Mesendoderm (in vitro differentiated cells): ENCODE measurements at regions not wholly inside any gene's neighbourhood (a gene's known extent, or its start where the extent isn't known, plus 50 kb on each side); places are given as distances from the start of the nearest gene placed in this dataset.
"Not testable (repeated sequence)": the region's sequence is repeated elsewhere in the genome, so short reads cannot be mapped to it uniquely, and the experiment has no call there.

Experiments used
- DNase-seq: peaks from one replicate; pipeline ENCODE4 v3.0.0; 2013
- H2AK5ac ChIP-seq: 2 replicates; pipeline ENCODE4 v1.6.1; 2013; ENCODE audit warnings: low read length, inconsistent platforms
- H2BK120ac ChIP-seq: 2 replicates; pipeline ENCODE4 v1.6.1; 2013; ENCODE audit warnings: low read depth, mild to moderate bottlenecking, low read length, moderate library complexity, mixed read lengths
- H2BK15ac ChIP-seq: replicated peaks from 2 replicates; pipeline ENCODE4 v1.6.1; 2013; ENCODE audit warnings: low read depth, mild to moderate bottlenecking, moderate library complexity
- H2BK5ac ChIP-seq: 2 replicates; pipeline ENCODE4 v1.6.1; 2013; ENCODE audit warnings: low read length, inconsistent platforms
- H3K18ac ChIP-seq: 2 replicates; pipeline ENCODE4 v1.6.1; 2013; ENCODE audit warnings: mild to moderate bottlenecking, low read length, mixed read lengths
- H3K23ac ChIP-seq: one replicate; pipeline ENCODE4 v1.6.1; 2013; ENCODE audit warnings: low read length
- H3K27ac ChIP-seq: 2 replicates; pipeline ENCODE4 v1.5.1; 2013; ENCODE audit warnings: low read depth, mild to moderate bottlenecking, inconsistent platforms, low read length, moderate library complexity
- H3K27me3 ChIP-seq: 2 replicates; pipeline ENCODE4 v1.6.1; 2013; ENCODE audit warnings: low read length, control low read depth, mild to moderate bottlenecking, inconsistent platforms; ENCODE audit not compliant: insufficient read depth, poor library complexity
- H3K36me3 ChIP-seq: 2 replicates; pipeline ENCODE4 v1.6.1; 2013; ENCODE audit warnings: low read length, inconsistent platforms; ENCODE audit not compliant: control insufficient read depth, insufficient read depth
- H3K4ac ChIP-seq: one replicate; pipeline ENCODE4 v1.6.1; 2013; ENCODE audit warnings: low read depth, mild to moderate bottlenecking, low read length, moderate library complexity
- H3K4me1 ChIP-seq: 2 replicates; pipeline ENCODE4 v1.6.1; 2013; ENCODE audit warnings: low read depth, low read length, inconsistent platforms; ENCODE audit not compliant: control insufficient read depth
- H3K4me2 ChIP-seq: 2 replicates; pipeline ENCODE4 v1.6.1; 2013; ENCODE audit warnings: low read length
- H3K4me3 ChIP-seq: 2 replicates; pipeline ENCODE4 v1.5.1; 2013; ENCODE audit warnings: mild to moderate bottlenecking, low read length
- H3K56ac ChIP-seq: one replicate; pipeline ENCODE4 v1.6.1; 2013; ENCODE audit warnings: low read length
- H3K79me1 ChIP-seq: 2 replicates; pipeline ENCODE4 v1.6.1; 2013; ENCODE audit warnings: low read length, inconsistent platforms
- H3K79me2 ChIP-seq: 2 replicates; pipeline ENCODE4 v1.6.1; 2013; ENCODE audit warnings: mild to moderate bottlenecking, low read length; ENCODE audit not compliant: control insufficient read depth, insufficient read depth
- H3K9ac ChIP-seq: 2 replicates; pipeline ENCODE4 v1.6.1; 2013; ENCODE audit warnings: low read length, inconsistent platforms
- H4K5ac ChIP-seq: one replicate; pipeline ENCODE4 v1.6.1; 2013; ENCODE audit warnings: low read length
- H4K8ac ChIP-seq: one replicate; pipeline ENCODE4 v1.6.1; 2013; ENCODE audit warnings: low read depth, mild to moderate bottlenecking, control low read depth, low read length, moderate library complexity
- WGBS: extraction: QIAGEN DNeasy Blood & Tissue Kit; methylation state at CpG from one replicate; pipeline ENCODE4 v1.1.7; 2013; ENCODE audit warnings: low lambda C conversion rate, missing lambda C conversion rate; ENCODE audit not compliant: insufficient coverage; ENCODE audit errors: extremely low coverage; 5-methylcytosine and 5-hydroxymethylcytosine counted together

DNA sequence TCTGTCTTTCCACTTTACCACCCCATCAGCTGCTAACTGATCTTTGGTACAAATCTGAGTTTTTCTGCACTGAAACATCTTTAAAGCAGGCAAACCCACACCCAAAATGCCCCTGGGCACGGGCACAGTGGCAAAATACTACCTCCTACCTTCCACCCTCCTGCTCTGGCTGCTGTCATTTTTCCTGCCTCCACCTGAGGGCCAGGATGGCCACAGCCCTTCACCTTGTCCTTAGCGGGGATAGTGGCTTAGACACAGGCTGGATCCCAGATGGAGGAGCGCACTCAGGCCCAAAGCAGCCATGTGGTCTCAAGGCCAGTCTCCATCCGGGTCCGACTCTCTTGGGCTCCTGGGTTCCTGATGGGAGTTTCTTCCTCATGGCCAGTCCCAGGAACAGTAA is 98.3 kb downstream of the HIF1AN start:
- DNase-seq = peak; percentile 14
- no peak overlapping the region for H3K23ac ChIP-seq
- H3K27ac ChIP-seq = no peak overlapping the region
- H3K79me2 ChIP-seq = no peaks in the 10 kb centered on the region
- no peaks in the 10 kb centered on the region for H3K36me3 ChIP-seq
- no peak overlapping the region for H3K9ac ChIP-seq
- no peak overlapping the region for H2AK5ac ChIP-seq
- WGBS = no CpG with 5 or more reads among the region's 5 CpGs
- peaks cover 5% of the 10 kb centered on the region for H3K4me1 ChIP-seq
- no peak overlapping the region for H2BK5ac ChIP-seq
- H4K5ac ChIP-seq = no peak overlapping the region
- no peaks in the 10 kb centered on the region for H3K27me3 ChIP-seq
- H3K4ac ChIP-seq = no peak overlapping the region
- H4K8ac ChIP-seq = no peak overlapping the region
- H3K56ac ChIP-seq = no peak overlapping the region
- H3K4me3 ChIP-seq = no peak overlapping the region
- no peak overlapping the region for H2BK120ac ChIP-seq
- no peak overlapping the region for H3K18ac ChIP-seq
- no peak overlapping the region for H3K4me2 ChIP-seq
- no peaks in the 10 kb centered on the region for H3K79me1 ChIP-seq
- no peak overlapping the region for H2BK15ac ChIP-seq

DNA sequence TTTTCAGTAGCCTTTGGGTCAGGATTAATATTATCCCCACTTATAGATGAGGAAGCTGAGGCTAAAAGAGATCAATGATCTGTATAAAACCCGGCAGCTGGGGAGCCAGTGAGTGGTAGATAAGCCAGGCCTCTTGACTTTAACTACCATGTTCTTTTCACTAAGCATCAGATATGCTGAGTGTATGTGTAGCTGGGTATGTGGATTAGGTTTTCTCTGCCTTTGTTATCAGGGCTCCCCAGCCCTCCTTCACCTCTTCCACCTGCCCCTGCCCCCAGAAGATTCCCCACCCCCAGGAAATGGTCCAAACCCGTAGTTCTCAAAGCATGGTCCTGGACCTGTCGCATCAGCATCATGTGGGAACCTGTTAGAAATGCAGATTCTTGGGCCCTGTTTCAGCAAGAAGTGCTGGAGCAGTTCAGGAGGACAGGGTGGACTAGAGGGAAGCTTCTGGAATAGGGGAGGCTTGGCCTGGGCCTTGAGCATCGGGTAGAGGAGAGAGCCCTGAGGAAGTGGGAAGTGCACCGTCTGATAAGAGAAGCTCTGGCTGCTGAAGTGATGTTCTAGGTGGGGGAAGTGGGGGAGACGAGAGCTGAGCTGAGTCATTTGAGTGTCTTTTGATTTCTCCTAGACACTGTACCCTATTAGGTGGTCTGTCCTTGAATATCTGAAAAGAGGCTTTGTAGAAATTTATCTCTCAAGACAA is 101.3 kb downstream of the HIF1AN start:
- no peak overlapping the region for H2AK5ac ChIP-seq
- H3K36me3 ChIP-seq = no peaks in the 10 kb centered on the region
- no peak overlapping the region for H2BK15ac ChIP-seq
- no peak overlapping the region for H3K27ac ChIP-seq
- H3K4ac ChIP-seq = no peak overlapping the region
- DNase-seq = peak; percentile 42
- WGBS = no CpG with 5 or more reads among the region's 6 CpGs
- H2BK5ac ChIP-seq = no peak overlapping the region
- no peaks in the 10 kb centered on the region for H3K79me2 ChIP-seq
- no peak overlapping the region for H3K56ac ChIP-seq
- no peak overlapping the region for H3K18ac ChIP-seq
- H3K79me1 ChIP-seq = no peaks in the 10 kb centered on the region
- no peak overlapping the region for H3K4me3 ChIP-seq
- no peaks in the 10 kb centered on the region for H3K27me3 ChIP-seq
- H3K4me1 ChIP-seq = peaks cover 8% of the 10 kb centered on the region
- H2BK120ac ChIP-seq = no peak overlapping the region
- no peak overlapping the region for H3K9ac ChIP-seq
- H4K8ac ChIP-seq = no peak overlapping the region
- H4K5ac ChIP-seq = no peak overlapping the region
- no peak overlapping the region for H3K4me2 ChIP-seq
- no peak overlapping the region for H3K23ac ChIP-seq

DNA sequence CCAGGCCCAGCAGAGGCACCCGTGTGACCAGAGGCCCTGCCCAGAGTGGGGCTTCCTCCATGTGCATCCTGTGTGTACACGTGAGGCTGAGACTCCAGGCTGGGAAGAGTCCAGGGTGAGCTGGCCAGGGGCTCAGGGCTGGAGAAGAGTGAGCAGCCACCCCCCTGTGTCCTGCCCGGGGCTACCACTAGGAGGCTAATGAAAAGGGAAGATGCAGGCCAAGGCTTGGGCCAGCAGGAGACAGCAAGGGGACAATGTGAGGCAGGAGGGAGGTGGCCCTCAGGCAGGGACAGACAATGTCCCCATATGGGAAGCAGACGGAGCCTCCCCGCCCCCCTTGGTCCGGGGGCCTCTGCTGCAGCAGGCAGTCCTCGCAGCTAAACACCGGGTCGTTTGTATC is 102.0 kb downstream of the HIF1AN start:
- Histone ChIP-seq H4K5ac (no peak overlapping the region), H4K8ac (no peak overlapping the region), H3K18ac (peak overlapping the region; percentile 5), H3K79me2 (no peaks in the 10 kb centered on the region), H3K4ac (no peak overlapping the region), H3K36me3 (no peaks in the 10 kb centered on the region), H3K27ac (no peak overlapping the region), H2BK5ac (peak overlapping the region; percentile 37), H3K23ac (no peak overlapping the region), H3K79me1 (no peaks in the 10 kb centered on the region), H3K56ac (peak overlapping the region; percentile 51), H3K9ac (peak overlapping the region; percentile 27), H3K4me3 (no peak overlapping the region), H2AK5ac (no peak overlapping the region), H2BK15ac (no peak overlapping the region), H2BK120ac (no peak overlapping the region), H3K4me2 (no peak overlapping the region), H3K4me1 (peaks cover 11% of the 10 kb centered on the region), H3K27me3 (no peaks in the 10 kb centered on the region)
- WGBS = no CpG with 5 or more reads among the region's 9 CpGs
- peak; percentile 93 for DNase-seq

DNA sequence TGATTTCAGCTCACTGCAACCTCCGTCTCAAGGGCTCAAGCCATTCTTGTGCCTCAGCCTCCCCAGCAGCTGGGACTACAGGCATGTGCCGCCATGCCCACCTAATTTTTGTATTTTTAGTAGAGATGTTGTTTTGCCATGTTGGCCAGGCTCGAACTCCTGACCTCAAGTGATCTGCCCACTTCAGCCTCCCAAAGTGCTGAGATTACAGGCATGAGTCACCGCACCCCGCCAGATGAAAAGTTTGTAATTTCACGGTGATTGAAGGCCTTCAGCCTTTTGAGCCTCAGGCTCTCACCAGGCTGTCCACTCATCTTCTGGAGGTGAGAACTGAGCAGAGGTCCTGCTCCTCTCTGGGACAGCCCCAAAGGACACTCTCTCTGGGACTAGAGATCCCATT is 103.2 kb downstream of the HIF1AN start:
- H3K18ac ChIP-seq, H3K9ac ChIP-seq, H3K79me1 ChIP-seq, H3K56ac ChIP-seq, H3K79me2 ChIP-seq, H3K4me2 ChIP-seq, H3K4ac ChIP-seq, H2BK15ac ChIP-seq, H2BK120ac ChIP-seq, H3K27ac ChIP-seq, H4K8ac ChIP-seq, H3K27me3 ChIP-seq, DNase-seq, H2BK5ac ChIP-seq, H3K23ac ChIP-seq, H2AK5ac ChIP-seq, H3K4me3 ChIP-seq, H3K36me3 ChIP-seq, H4K5ac ChIP-seq: not testable (repeated sequence)
- peaks cover 11% of the 10 kb centered on the region for H3K4me1 ChIP-seq
- no CpG with 5 or more reads among the region's 6 CpGs for WGBS

DNA sequence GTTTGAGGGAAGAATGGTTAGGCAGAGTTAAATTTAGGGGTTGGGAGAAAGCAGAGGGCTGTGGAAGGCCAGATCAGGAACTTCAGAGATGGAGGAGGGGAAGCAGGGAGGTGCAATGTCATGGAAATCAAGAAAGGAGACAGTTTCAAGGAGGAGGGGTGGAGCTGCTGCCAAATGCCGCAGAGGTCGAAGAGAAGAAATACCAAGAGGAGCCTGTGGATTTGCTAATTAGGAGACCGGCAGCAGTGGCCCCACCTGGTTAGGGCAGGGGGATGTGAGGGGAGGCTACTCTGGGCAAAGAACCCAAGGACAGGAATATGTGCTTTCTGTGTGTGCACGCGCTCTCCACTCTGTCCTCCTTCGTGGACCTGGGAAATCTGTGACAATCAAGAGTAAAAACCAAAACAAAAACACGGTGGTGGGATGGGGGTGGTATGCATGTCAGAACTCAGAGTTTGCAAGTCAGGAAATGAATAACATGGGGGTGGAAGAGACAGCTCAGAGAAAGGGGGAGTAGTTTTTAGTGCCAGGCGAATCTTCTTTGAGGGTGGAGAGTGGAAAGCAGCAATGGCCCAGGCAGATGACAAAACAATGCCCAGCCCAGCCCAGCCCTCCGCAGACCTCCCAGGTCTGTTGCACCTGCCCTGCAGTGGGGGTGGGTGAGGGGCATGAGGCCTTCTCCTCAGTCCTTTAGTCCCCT is 102.9 kb upstream of the PAX2 start:
- no peak overlapping the region for H2BK15ac ChIP-seq
- WGBS = no CpG with 5 or more reads among the region's 9 CpGs

More for the DNA sequence above, 102.9 kb upstream of the PAX2 start:
- Histone ChIP-seq H3K18ac (no peak overlapping the region), H2BK120ac (no peak overlapping the region), H3K4ac (no peak overlapping the region), H3K9ac (no peak overlapping the region), H3K79me1 (no peaks in the 10 kb centered on the region), H3K4me3 (no peak overlapping the region), H3K36me3 (no peaks in the 10 kb centered on the region), H3K23ac (no peak overlapping the region), H3K4me2 (peak overlapping the region; percentile 14), H3K4me1 (peaks cover 14% of the 10 kb centered on the region), H4K8ac (no peak overlapping the region), H3K56ac (peak overlapping the region; percentile 27), H3K27ac (no peak overlapping the region), H2AK5ac (no peak overlapping the region), H3K27me3 (no peaks in the 10 kb centered on the region), H2BK5ac (no peak overlapping the region), H4K5ac (no peak overlapping the region), H3K79me2 (no peaks in the 10 kb centered on the region)
- peak; percentile 77 for DNase-seq
